ENCODE measurements at regions not wholly inside any gene's neighbourhood (a gene's known extent, or its start where the extent isn't known, plus 50 kb on each side); places are given as distances from the start of the nearest gene placed in this dataset.

- no peaks in the 10 kb centered on the region for H3K36me3 Mint-ChIP-seq (ENCODE audit: low read depth)
- H3K4me3 Mint-ChIP-seq (ENCODE audit: low read depth), result no peak overlapping the region
- intact Hi-C loops (cut with micrococcal nuclease), result no loop called here
- peaks cover 1% of the 10 kb centered on the region for H3K9me3 Mint-ChIP-seq
- no peaks in the 10 kb centered on the region for H3K4me1 Mint-ChIP-seq (ENCODE audit: low read depth)
- no peak overlapping the region for H3K27ac Mint-ChIP-seq
- H3K27me3 Mint-ChIP-seq (ENCODE audit: low read depth), result no peaks in the 10 kb centered on the region
- no peak for DNase-seq (ENCODE audit: low spot score)
Measured at GRCh38 chr5:67494186-67494855, 297.7 kb upstream of the CD180 start.

GRCh38 chr5:67493676-67494075, 297.1 kb upstream of the CD180 start:
- Mint-ChIP-seq H3K27ac (no peak overlapping the region), H3K4me3 (ENCODE audit: low read depth) (no peak overlapping the region), H3K27me3 (ENCODE audit: low read depth) (no peaks in the 10 kb centered on the region), H3K36me3 (ENCODE audit: low read depth) (no peaks in the 10 kb centered on the region), H3K4me1 (ENCODE audit: low read depth) (no peaks in the 10 kb centered on the region), H3K9me3 (no peaks in the 10 kb centered on the region)
- no peak for DNase-seq (ENCODE audit: low spot score)
- intact Hi-C loops (cut with micrococcal nuclease), result no loop called here

DNA sequence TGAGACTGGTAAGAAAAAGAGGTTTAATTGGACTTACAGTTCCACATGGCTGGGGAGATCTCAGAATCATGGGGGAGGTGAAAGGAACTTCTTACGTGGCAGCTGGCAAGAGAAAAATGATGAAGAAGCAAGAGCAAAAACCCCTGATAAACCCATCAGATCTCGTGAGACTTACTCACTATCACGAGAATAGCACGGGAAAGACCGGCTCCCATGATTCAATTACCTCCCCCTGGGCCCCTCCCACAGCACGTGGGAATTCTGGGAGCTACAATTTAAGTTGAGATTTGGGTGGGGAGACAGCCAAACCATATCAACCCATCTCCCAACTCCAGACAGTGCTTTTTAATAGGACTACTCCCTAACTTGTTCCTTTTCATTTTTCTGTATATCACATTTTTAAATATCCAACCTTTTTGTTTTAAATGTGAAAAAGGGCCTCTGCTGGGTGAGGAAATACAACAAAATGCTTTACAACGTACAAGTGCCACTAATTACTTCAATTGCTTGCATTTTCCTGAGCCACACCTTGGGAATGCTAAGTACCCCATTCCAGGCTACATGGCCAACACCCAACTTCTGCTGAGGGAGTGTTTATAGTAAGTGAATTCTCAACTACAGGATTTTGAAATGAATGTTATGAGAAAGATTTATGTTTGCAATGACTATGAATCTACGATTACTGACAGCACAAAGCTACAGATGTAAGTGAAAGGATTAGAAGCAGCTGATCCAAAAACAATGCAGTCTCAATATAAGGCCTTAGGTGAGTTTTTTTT, 294.1 kb upstream of the CD180 start:
- no peaks in the 10 kb centered on the region for H3K4me1 Mint-ChIP-seq (ENCODE audit: low read depth)
- H3K27me3 Mint-ChIP-seq (ENCODE audit: low read depth), result no peaks in the 10 kb centered on the region
- intact Hi-C loops (cut with micrococcal nuclease), result no loop called here
- no peaks in the 10 kb centered on the region for H3K36me3 Mint-ChIP-seq (ENCODE audit: low read depth)
- no peak overlapping the region for H3K4me3 Mint-ChIP-seq (ENCODE audit: low read depth)
- H3K27ac Mint-ChIP-seq, result no peak overlapping the region
- H3K9me3 Mint-ChIP-seq, result no peaks in the 10 kb centered on the region
- no peak for DNase-seq (ENCODE audit: low spot score)

DNA sequence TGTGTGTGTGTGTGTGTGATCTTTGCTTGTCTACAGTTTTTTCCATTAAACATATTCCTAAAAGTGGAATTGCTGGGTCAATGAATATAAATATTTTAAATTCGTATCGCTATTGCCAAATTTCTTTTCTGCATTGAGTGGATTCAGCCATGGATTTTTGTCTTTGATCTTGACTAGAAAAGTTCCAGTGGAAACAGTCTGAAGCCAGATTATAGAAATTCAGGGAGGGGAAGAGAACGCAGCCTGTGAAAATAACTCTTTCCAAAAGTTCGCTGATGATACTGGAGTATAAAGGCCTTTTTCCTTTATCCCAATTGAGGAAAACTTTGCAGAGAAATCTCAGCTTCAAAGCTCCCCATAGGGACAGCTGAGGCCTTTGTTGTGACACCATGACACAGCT, 292.3 kb upstream of the CD180 start:
- Mint-ChIP-seq H3K27ac (no peak overlapping the region), H3K4me1 (ENCODE audit: low read depth) (no peaks in the 10 kb centered on the region), H3K27me3 (ENCODE audit: low read depth) (no peaks in the 10 kb centered on the region), H3K4me3 (ENCODE audit: low read depth) (no peak overlapping the region), H3K9me3 (no peaks in the 10 kb centered on the region), H3K36me3 (ENCODE audit: low read depth) (no peaks in the 10 kb centered on the region)
- intact Hi-C loops (cut with micrococcal nuclease), result no loop called here
- no peak for DNase-seq (ENCODE audit: low spot score)

DNA sequence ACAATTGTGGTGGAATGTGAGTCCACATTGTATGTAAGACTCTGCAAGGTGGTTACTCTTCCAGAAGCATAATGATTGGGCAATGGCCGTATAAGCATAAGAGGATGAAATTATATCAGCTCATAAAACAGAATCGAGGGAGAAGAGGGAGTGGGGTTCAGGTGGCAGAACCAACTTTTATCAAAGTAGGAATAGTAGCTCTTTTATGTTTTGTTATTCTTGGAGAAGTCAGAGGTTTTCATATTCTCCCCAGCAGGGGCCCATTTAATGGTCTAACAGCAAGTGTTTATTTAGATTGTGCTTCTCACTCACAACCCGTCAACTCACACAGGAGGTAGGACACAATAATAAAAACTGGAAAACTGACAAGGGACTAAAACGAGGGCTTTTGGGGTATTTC, 291.3 kb upstream of the CD180 start:
- Mint-ChIP-seq H3K27me3 (ENCODE audit: low read depth) (no peaks in the 10 kb centered on the region), H3K9me3 (no peaks in the 10 kb centered on the region), H3K4me1 (ENCODE audit: low read depth) (no peaks in the 10 kb centered on the region), H3K27ac (no peak overlapping the region), H3K4me3 (ENCODE audit: low read depth) (no peak overlapping the region), H3K36me3 (ENCODE audit: low read depth) (no peaks in the 10 kb centered on the region)
- no peak for DNase-seq (ENCODE audit: low spot score)
- intact Hi-C loops (cut with micrococcal nuclease), result no loop called here

- no peaks in the 10 kb centered on the region for H3K36me3 Mint-ChIP-seq (ENCODE audit: low read depth)
- intact Hi-C loops (cut with micrococcal nuclease), result no loop called here
- DNase-seq (ENCODE audit: low spot score), result no peak
- H3K27ac Mint-ChIP-seq, result no peak overlapping the region
- no peaks in the 10 kb centered on the region for H3K27me3 Mint-ChIP-seq (ENCODE audit: low read depth)
- H3K4me3 Mint-ChIP-seq (ENCODE audit: low read depth), result no peak overlapping the region
- no peaks in the 10 kb centered on the region for H3K9me3 Mint-ChIP-seq
- no peaks in the 10 kb centered on the region for H3K4me1 Mint-ChIP-seq (ENCODE audit: low read depth)
Measured at GRCh38 chr5:67483453-67484030, 286.9 kb upstream of the CD180 start.

DNA sequence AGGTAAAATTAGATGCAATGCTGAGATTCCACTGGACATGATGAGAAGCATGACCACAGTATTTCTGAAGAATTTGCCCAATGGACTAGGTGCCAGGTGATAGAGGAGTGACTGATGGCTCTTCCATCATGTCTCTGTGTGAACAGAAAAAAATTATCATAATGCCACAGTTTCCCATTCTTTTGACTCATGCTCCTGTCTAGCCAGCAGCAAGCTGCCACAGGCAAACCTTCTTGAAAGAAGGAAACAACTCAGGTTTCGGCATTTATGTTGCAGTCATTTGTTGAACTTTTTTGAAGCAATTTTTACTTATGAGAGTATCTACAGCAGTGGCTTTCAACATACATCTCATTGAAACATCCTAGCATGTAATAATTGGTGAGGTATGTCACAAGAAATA, 284.8 kb upstream of the CD180 start:
- no peak overlapping the region for H3K27ac Mint-ChIP-seq
- H3K4me3 Mint-ChIP-seq (ENCODE audit: low read depth), result no peak overlapping the region
- H3K36me3 Mint-ChIP-seq (ENCODE audit: low read depth), result no peaks in the 10 kb centered on the region
- H3K9me3 Mint-ChIP-seq, result peaks cover 4% of the 10 kb centered on the region
- DNase-seq (ENCODE audit: low spot score), result no peak
- intact Hi-C loops (cut with micrococcal nuclease), result no loop called here
- no peaks in the 10 kb centered on the region for H3K27me3 Mint-ChIP-seq (ENCODE audit: low read depth)
- no peaks in the 10 kb centered on the region for H3K4me1 Mint-ChIP-seq (ENCODE audit: low read depth)

GRCh38 chr5:67478337-67478736, 281.7 kb upstream of the CD180 start:
- no peaks in the 10 kb centered on the region for H3K27me3 Mint-ChIP-seq (ENCODE audit: low read depth)
- H3K4me3 Mint-ChIP-seq (ENCODE audit: low read depth), result no peak overlapping the region
- H3K9me3 Mint-ChIP-seq, result peaks cover 4% of the 10 kb centered on the region
- intact Hi-C loops (cut with micrococcal nuclease), result no loop called here
- DNase-seq (ENCODE audit: low spot score), result no peak
- no peaks in the 10 kb centered on the region for H3K4me1 Mint-ChIP-seq (ENCODE audit: low read depth)
- H3K36me3 Mint-ChIP-seq (ENCODE audit: low read depth), result no peaks in the 10 kb centered on the region
- no peak overlapping the region for H3K27ac Mint-ChIP-seq

- Mint-ChIP-seq H3K36me3 (ENCODE audit: low read depth) (no peaks in the 10 kb centered on the region), H3K27me3 (ENCODE audit: low read depth) (no peaks in the 10 kb centered on the region), H3K27ac (no peak overlapping the region), H3K4me3 (ENCODE audit: low read depth) (no peak overlapping the region), H3K9me3 (peaks cover 4% of the 10 kb centered on the region), H3K4me1 (ENCODE audit: low read depth) (no peaks in the 10 kb centered on the region)
- no peak for DNase-seq (ENCODE audit: low spot score)
- intact Hi-C loops (cut with micrococcal nuclease), result no loop called here
Measured at GRCh38 chr5:67476995-67477394, 280.4 kb upstream of the CD180 start.

- no peaks in the 10 kb centered on the region for H3K27me3 Mint-ChIP-seq (ENCODE audit: low read depth)
- intact Hi-C loops (cut with micrococcal nuclease), result no loop called here
- H3K27ac Mint-ChIP-seq, result no peak overlapping the region
- no peak for DNase-seq (ENCODE audit: low spot score)
- no peak overlapping the region for H3K4me3 Mint-ChIP-seq (ENCODE audit: low read depth)
- H3K36me3 Mint-ChIP-seq (ENCODE audit: low read depth), result no peaks in the 10 kb centered on the region
- H3K4me1 Mint-ChIP-seq (ENCODE audit: low read depth), result no peaks in the 10 kb centered on the region
- H3K9me3 Mint-ChIP-seq, result peaks cover 4% of the 10 kb centered on the region
Measured at GRCh38 chr5:67476531-67476930, 279.9 kb upstream of the CD180 start.

- intact Hi-C loops (cut with micrococcal nuclease), result no loop called here
- Mint-ChIP-seq H3K4me1 (ENCODE audit: low read depth) (no peaks in the 10 kb centered on the region), H3K36me3 (ENCODE audit: low read depth) (no peaks in the 10 kb centered on the region), H3K4me3 (ENCODE audit: low read depth) (no peak overlapping the region), H3K9me3 (peaks cover 4% of the 10 kb centered on the region), H3K27ac (no peak overlapping the region), H3K27me3 (ENCODE audit: low read depth) (no peaks in the 10 kb centered on the region)
- DNase-seq (ENCODE audit: low spot score), result no peak
Measured at GRCh38 chr5:67475489-67475888, 278.9 kb upstream of the CD180 start.

GRCh38 chr5:67474597-67475238, 278.1 kb upstream of the CD180 start:
- H3K36me3 Mint-ChIP-seq (ENCODE audit: low read depth), result no peaks in the 10 kb centered on the region
- no peaks in the 10 kb centered on the region for H3K27me3 Mint-ChIP-seq (ENCODE audit: low read depth)
- no peaks in the 10 kb centered on the region for H3K4me1 Mint-ChIP-seq (ENCODE audit: low read depth)
- intact Hi-C loops (cut with micrococcal nuclease), result no loop called here
- H3K9me3 Mint-ChIP-seq, result peaks cover 4% of the 10 kb centered on the region
- DNase-seq (ENCODE audit: low spot score), result no peak
- H3K27ac Mint-ChIP-seq, result no peak overlapping the region
- no peak overlapping the region for H3K4me3 Mint-ChIP-seq (ENCODE audit: low read depth)

DNA sequence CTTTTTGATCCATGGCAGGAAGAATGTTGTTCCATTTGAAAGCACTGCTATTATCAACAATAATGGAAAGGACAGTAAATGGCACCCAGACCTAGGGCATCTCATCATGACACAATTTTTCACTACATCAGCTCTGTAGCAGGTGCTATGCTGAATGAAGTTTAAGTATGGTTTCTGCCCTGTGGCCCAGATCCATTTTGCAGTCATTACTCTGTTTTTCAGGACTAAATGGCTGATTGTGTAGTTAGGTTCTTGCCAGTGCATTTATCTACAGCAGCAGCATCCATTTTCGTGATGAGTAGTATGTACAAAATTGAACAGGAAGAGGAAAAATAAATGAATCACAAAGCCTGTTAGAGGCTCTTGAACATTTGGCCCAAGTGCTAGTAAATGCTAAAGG, 270.5 kb upstream of the CD180 start:
- no peaks in the 10 kb centered on the region for H3K4me1 Mint-ChIP-seq (ENCODE audit: low read depth)
- no peak for DNase-seq (ENCODE audit: low spot score)
- H3K27me3 Mint-ChIP-seq (ENCODE audit: low read depth), result no peaks in the 10 kb centered on the region
- H3K27ac Mint-ChIP-seq, result no peak overlapping the region
- H3K9me3 Mint-ChIP-seq, result no peaks in the 10 kb centered on the region
- H3K4me3 Mint-ChIP-seq (ENCODE audit: low read depth), result no peak overlapping the region
- intact Hi-C loops (cut with micrococcal nuclease), result no loop called here
- no peaks in the 10 kb centered on the region for H3K36me3 Mint-ChIP-seq (ENCODE audit: low read depth)
